SIG-M5 treated with dmso at 0.1 percent for 504 hours (cell line): ENCODE measurements at regions not wholly inside any gene's neighbourhood (a gene's known extent, or its start where the extent isn't known, plus 50 kb on each side); places are given as distances from the start of the nearest gene placed in this dataset.
"Not testable (repeated sequence)": the region's sequence is repeated elsewhere in the genome, so short reads cannot be mapped to it uniquely, and the experiment has no call there.

Source experiments
- DNase-seq: peaks from one replicate; lab custom pipeline; 2025; ENCODE audit not compliant: unreplicated experiment; lab: John Stamatoyannopoulos, UW

- DNase-seq, result no peak
Measured at GRCh38 chr21:22364163-22364562, 1366.0 kb downstream of the NCAM2 start.

GRCh38 chr21:22374218-22374969 lies 1376.2 kb downstream of the NCAM2 start:
- no peak for DNase-seq

- not testable (repeated sequence) for DNase-seq
Measured at GRCh38 chr21:22377795-22378194, 1379.6 kb downstream of the NCAM2 start.

- DNase-seq, result no peak
Measured at GRCh38 chr21:22393324-22393723, 1395.1 kb downstream of the NCAM2 start.

- DNase-seq, result no peak
Measured at GRCh38 chr21:22395965-22396364, 1397.8 kb downstream of the NCAM2 start.

- DNase-seq, result peak; percentile 14
Measured at GRCh38 chr21:22399681-22400514, 1401.7 kb downstream of the NCAM2 start.

GRCh38 chr21:22409571-22409970 lies 1411.4 kb downstream of the NCAM2 start:
- no peak for DNase-seq

- DNase-seq, result no peak
Measured at GRCh38 chr21:22416555-22416954, 1418.3 kb downstream of the NCAM2 start.

GRCh38 chr21:22421416-22422180 lies 1423.4 kb downstream of the NCAM2 start:
- DNase-seq, result no peak

- DNase-seq, result no peak
Measured at GRCh38 chr21:22438428-22439086, 1440.3 kb downstream of the NCAM2 start.

GRCh38 chr21:22444990-22445389 lies 1446.8 kb downstream of the NCAM2 start:
- no peak for DNase-seq

GRCh38 chr21:22450507-22450906 lies 1452.3 kb downstream of the NCAM2 start:
- no peak for DNase-seq

- no peak for DNase-seq
Measured at GRCh38 chr21:22456241-22456640, 1458.0 kb downstream of the NCAM2 start.

GRCh38 chr21:22468893-22469292 lies 1470.7 kb downstream of the NCAM2 start:
- DNase-seq, result no peak

- no peak for DNase-seq
Measured at GRCh38 chr21:22474403-22474802, 1476.2 kb downstream of the NCAM2 start.

- DNase-seq, result no peak
Measured at GRCh38 chr21:22476214-22476613, 1478.0 kb downstream of the NCAM2 start.

- no peak for DNase-seq
Measured at GRCh38 chr21:22476726-22477646, 1478.8 kb downstream of the NCAM2 start.

GRCh38 chr21:22490049-22490448 lies 1491.8 kb downstream of the NCAM2 start:
- no peak for DNase-seq

- peak; percentile 46 for DNase-seq
Measured at GRCh38 chr21:22516230-22516629, 1518.0 kb downstream of the NCAM2 start.

GRCh38 chr21:22535630-22536029 lies 1537.4 kb downstream of the NCAM2 start:
- no peak for DNase-seq
